H9 (cell line): ENCODE measurements at regions not wholly inside any gene's neighbourhood (a gene's known extent, or its start where the extent isn't known, plus 50 kb on each side); places are given as distances from the start of the nearest gene placed in this dataset.

Source experiments
- DNase-seq: peaks from one replicate; pipeline ENCODE4 v3.0.0-alpha.2; 2017
- H2AFZ ChIP-seq: one replicate; pipeline ENCODE4 v1.6.1; 2013; ENCODE audit warnings: mild to moderate bottlenecking, low read length, control low read depth, moderate library complexity
- H2AK5ac ChIP-seq: 2 replicates; pipeline ENCODE4 v1.6.1; 2013; ENCODE audit warnings: low read length, control low read depth, mixed read lengths; ENCODE audit not compliant: insufficient read length
- H2BK120ac ChIP-seq: one replicate; pipeline ENCODE4 v1.6.1; 2013; ENCODE audit warnings: low read depth, mild to moderate bottlenecking, low read length, control low read depth, inconsistent platforms; ENCODE audit not compliant: poor library complexity, severe bottlenecking
- H2BK12ac ChIP-seq: 2 replicates; pipeline ENCODE4 v1.6.1; 2013; ENCODE audit warnings: low read length, control low read depth, mixed read lengths, low read depth; ENCODE audit not compliant: insufficient read length
- H2BK15ac ChIP-seq: 2 replicates; pipeline ENCODE4 v1.6.1; 2013; ENCODE audit warnings: low read depth, low read length, control low read depth
- H2BK20ac ChIP-seq: one replicate; pipeline ENCODE4 v1.6.1; 2013; ENCODE audit warnings: low read depth, mild to moderate bottlenecking, low read length, control low read depth, inconsistent platforms; ENCODE audit not compliant: poor library complexity, severe bottlenecking
- H2BK5ac ChIP-seq: 2 replicates; pipeline ENCODE4 v1.6.1; 2013; ENCODE audit warnings: low read length, control low read depth, mixed read lengths; ENCODE audit not compliant: insufficient read length
- H3K14ac ChIP-seq: 2 replicates; pipeline ENCODE4 v1.6.1; 2013; ENCODE audit warnings: low read length, control low read depth; ENCODE audit not compliant: insufficient read depth
- H3K18ac ChIP-seq: 2 replicates; pipeline ENCODE4 v1.6.1; 2013; ENCODE audit warnings: low read depth, mild to moderate bottlenecking, mixed read lengths, low read length, control low read depth; ENCODE audit not compliant: insufficient read length
- H3K23ac ChIP-seq: 2 replicates; pipeline ENCODE4 v1.6.1; 2013; ENCODE audit warnings: low read length, control low read depth, mixed read lengths, low read depth; ENCODE audit not compliant: insufficient read length
- H3K23me2 ChIP-seq: 2 replicates; pipeline ENCODE4 v1.6.1; 2013; ENCODE audit warnings: low read depth, mild to moderate bottlenecking, mixed read lengths, low read length, control low read depth; ENCODE audit not compliant: insufficient read length, poor library complexity, severe bottlenecking
- H3K27ac ChIP-seq: 2 replicates; pipeline ENCODE4 v1.5.1; 2013; ENCODE audit warnings: low read length, control low read depth, mixed read lengths, low read depth; ENCODE audit not compliant: insufficient read length
- H3K27me3 ChIP-seq: 2 replicates; pipeline ENCODE4 v1.6.1; 2013; ENCODE audit warnings: low read length, control low read depth, inconsistent platforms; ENCODE audit not compliant: insufficient read depth
- H3K4ac ChIP-seq: 2 replicates; pipeline ENCODE4 v1.6.1; 2013; ENCODE audit warnings: low read depth, mild to moderate bottlenecking, control low read depth, inconsistent platforms, low read length, moderate library complexity
- H3K4me1 ChIP-seq: 2 replicates; pipeline ENCODE4 v1.6.1; 2013; ENCODE audit warnings: low read length, control low read depth, inconsistent platforms; ENCODE audit not compliant: insufficient read depth
- H3K4me2 ChIP-seq: 2 replicates; pipeline ENCODE4 v1.6.1; 2013; ENCODE audit warnings: low read length, control low read depth, mixed read lengths; ENCODE audit not compliant: insufficient read length, insufficient read depth
- H3K56ac ChIP-seq: 2 replicates; pipeline ENCODE4 v1.6.1; 2013; ENCODE audit warnings: low read depth, mild to moderate bottlenecking, mixed read lengths, low read length, control low read depth; ENCODE audit not compliant: insufficient read length
- H3K79me1 ChIP-seq: 2 replicates; pipeline ENCODE4 v1.6.1; 2013; ENCODE audit warnings: low read depth, mild to moderate bottlenecking, moderate library complexity, low read length, control low read depth, inconsistent platforms; ENCODE audit not compliant: insufficient read depth, poor library complexity, severe bottlenecking
- H3K79me2 ChIP-seq: 2 replicates; pipeline ENCODE4 v1.6.1; 2013; ENCODE audit warnings: low read length, control low read depth, inconsistent platforms; ENCODE audit not compliant: insufficient read depth
- H3K9ac ChIP-seq: 2 replicates; pipeline ENCODE4 v1.6.1; 2013; ENCODE audit warnings: low read length, control low read depth, mixed read lengths; ENCODE audit not compliant: insufficient read length; ENCODE audit errors: extremely low read depth
- H3K9me3 ChIP-seq: one replicate; pipeline ENCODE4 v1.6.1; 2013; ENCODE audit warnings: low read depth, low read length, inconsistent platforms; ENCODE audit not compliant: control insufficient read depth
- H3T11ph ChIP-seq: one replicate; pipeline ENCODE4 v1.6.1; 2013; ENCODE audit warnings: mild to moderate bottlenecking, low read length, control low read depth, inconsistent platforms
- H4K20me1 ChIP-seq: one replicate; pipeline ENCODE4 v1.6.1; 2013; ENCODE audit not compliant: control insufficient read depth, insufficient read length, insufficient read depth
- H4K5ac ChIP-seq: 2 replicates; pipeline ENCODE4 v1.6.1; 2013; ENCODE audit warnings: low read depth, mild to moderate bottlenecking, mixed read lengths, low read length, control low read depth; ENCODE audit not compliant: insufficient read length
- H4K8ac ChIP-seq: replicated peaks from 2 replicates; pipeline ENCODE4 v1.6.1; 2013; ENCODE audit warnings: low read length, control low read depth, mixed read lengths, low read depth; ENCODE audit not compliant: insufficient read length
- H4K91ac ChIP-seq: 2 replicates; pipeline ENCODE4 v1.6.1; 2013; ENCODE audit warnings: low read depth, mild to moderate bottlenecking, moderate library complexity, mixed read lengths, low read length, control low read depth; ENCODE audit not compliant: insufficient read length
- H3K27ac Mint-ChIP-seq, 3 experiments: 2 replicates in 2 of 3; 3 replicates in 1 of 3; pipeline ENCODE4 v1.8.0; 2020 to 2021; ENCODE audit warnings: mixed read lengths in 3 of 3, mild to moderate bottlenecking in 1 of 3, moderate library complexity in 1 of 3
- H3K27me3 Mint-ChIP-seq: 2 replicates; pipeline ENCODE4 v1.8.0; 2021; ENCODE audit warnings: low read depth, mild to moderate bottlenecking, moderate library complexity, mixed read lengths
- H3K36me3 Mint-ChIP-seq, 3 experiments: 2 replicates in 2 of 3; 3 replicates in 1 of 3; pipeline ENCODE4 v1.8.0; 2020 to 2021; ENCODE audit warnings: low read depth in 3 of 3, mixed read lengths in 3 of 3; ENCODE audit not compliant: insufficient read depth in 1 of 3
- H3K4me1 Mint-ChIP-seq, 2 experiments: 2 replicates each; pipeline ENCODE4 v1.8.0; 2020; ENCODE audit warnings: mixed read lengths in 2 of 2
- H3K4me3 Mint-ChIP-seq, 2 experiments: 2 replicates in 1 of 2; 3 replicates in 1 of 2; pipeline ENCODE4 v1.8.0; 2020 to 2021; ENCODE audit warnings: mild to moderate bottlenecking in 2 of 2, mixed read lengths in 2 of 2, moderate library complexity in 1 of 2
- H3K9me3 Mint-ChIP-seq, 2 experiments: 2 replicates in 1 of 2; 3 replicates in 1 of 2; pipeline ENCODE4 v1.8.0; 2020; ENCODE audit warnings: mild to moderate bottlenecking in 2 of 2, mixed read lengths in 2 of 2, moderate library complexity in 1 of 2
- CTCF ChIP-seq: fragments of 200-600 bp; sonication (generic); conservative IDR thresholded peaks from 3 replicates; pipeline ENCODE4 v1.8.0; 2021; ENCODE audit warnings: antibody characterized with exemption, mild to moderate bottlenecking
- WGBS: extraction: QIAGEN DNeasy Blood & Tissue Kit; methylation state at CpG from one replicate; pipeline ENCODE4 v1.1.7; 2013; ENCODE audit warnings: missing lambda C conversion rate, low lambda C conversion rate, mixed read lengths; ENCODE audit not compliant: insufficient read length; ENCODE audit errors: extremely low coverage; 5-methylcytosine and 5-hydroxymethylcytosine counted together

- Histone ChIP-seq H3K14ac (no peak overlapping the region), H3K18ac (no peak overlapping the region), H3K9ac (no peak overlapping the region), H3T11ph (no peak overlapping the region), H3K23me2 (no peaks in the 10 kb centered on the region), H2BK15ac (no peak overlapping the region), H4K20me1 (no peaks in the 10 kb centered on the region), H2AFZ (no peak overlapping the region), H3K27ac (no peak overlapping the region), H3K27me3 (no peaks in the 10 kb centered on the region), H3K79me2 (no peaks in the 10 kb centered on the region), H3K9me3 (no peaks in the 10 kb centered on the region), H2BK120ac (no peak overlapping the region), H3K23ac (no peak overlapping the region), H3K79me1 (no peaks in the 10 kb centered on the region), H4K5ac (no peak overlapping the region), H2BK12ac (no peak overlapping the region), H4K8ac (no peak overlapping the region), H3K56ac (no peak overlapping the region), H2BK20ac (no peak overlapping the region), H2BK5ac (no peak overlapping the region), H3K4me2 (no peak overlapping the region), H2AK5ac (no peak overlapping the region), H3K4me1 (no peaks in the 10 kb centered on the region), H4K91ac (no peak overlapping the region), H3K4ac (no peak overlapping the region)
- Mint-ChIP-seq H3K27me3 (no peaks in the 10 kb centered on the region), H3K27ac (no peak overlapping the region), H3K4me1 (no peaks in the 10 kb centered on the region), H3K4me3 (no peak overlapping the region), H3K36me3 (peaks cover 9 to 25% (median 21%) of the 10 kb centered on the region in 3 experiments; a peak in 6 of 7 replicates), H3K9me3 (peaks cover 15 to 17% of the 10 kb centered on the region in 2 experiments)
- no peak for DNase-seq
- TF ChIP-seq CTCF = no peak
- WGBS = no CpG with 5 or more reads among the region's 2 CpGs
Observed at GRCh38 chr3:178226094-178226493, 310.1 kb upstream of the KCNMB2 start.
